HG02938 (cell line): ENCODE measurements at regions not wholly inside any gene's neighbourhood (a gene's known extent, or its start where the extent isn't known, plus 50 kb on each side); places are given as distances from the start of the nearest gene placed in this dataset.
"Not testable (repeated sequence)": the region's sequence is repeated elsewhere in the genome, so short reads cannot be mapped to it uniquely, and the experiment has no call there.

Source experiments
- ATAC-seq: cut with Tn5 transposase; IDR thresholded peaks from one replicate; pipeline ENCODE4 v1.9.1; 2021; ENCODE audit warnings: mild to moderate bottlenecking, moderate library complexity; ENCODE audit not compliant: unreplicated experiment

GRCh38 chr2:39932198-39932597, 153.1 kb upstream of the THUMPD2 start:
- no peak for ATAC-seq

- no peak for ATAC-seq
Measured at GRCh38 chr2:39930175-39930917, 151.3 kb upstream of the THUMPD2 start.

- ATAC-seq: no peak
Measured at GRCh38 chr2:39929531-39929930, 150.5 kb upstream of the THUMPD2 start.

GRCh38 chr2:39925312-39925711, 146.3 kb upstream of the THUMPD2 start:
- no peak for ATAC-seq

- no peak for ATAC-seq
Measured at GRCh38 chr2:39923455-39923854, 144.4 kb upstream of the THUMPD2 start.

- ATAC-seq: no peak
Measured at GRCh38 chr2:39922679-39923405, 143.8 kb upstream of the THUMPD2 start.

GRCh38 chr2:39920307-39920801, 141.3 kb upstream of the THUMPD2 start:
- no peak for ATAC-seq

GRCh38 chr2:39919511-39920306, 140.7 kb upstream of the THUMPD2 start:
- ATAC-seq: no peak

GRCh38 chr2:39918886-39919285, 139.8 kb upstream of the THUMPD2 start:
- no peak for ATAC-seq

GRCh38 chr2:39917371-39917770, 138.3 kb upstream of the THUMPD2 start:
- ATAC-seq: not testable (repeated sequence)

GRCh38 chr2:39914949-39915348, 135.9 kb upstream of the THUMPD2 start:
- ATAC-seq: no peak

- ATAC-seq: peak; percentile 74
Measured at GRCh38 chr2:39913648-39914461, 134.8 kb upstream of the THUMPD2 start.

- no peak for ATAC-seq
Measured at GRCh38 chr2:39902103-39902502, 123.0 kb upstream of the THUMPD2 start.

- ATAC-seq: no peak
Measured at GRCh38 chr2:39898934-39899333, 119.9 kb upstream of the THUMPD2 start.

- ATAC-seq: no peak
Measured at GRCh38 chr2:39897273-39897672, 118.2 kb upstream of the THUMPD2 start.

- ATAC-seq: no peak
Measured at GRCh38 chr2:39894082-39894481, 115.0 kb upstream of the THUMPD2 start.

GRCh38 chr2:39893616-39894015, 114.6 kb upstream of the THUMPD2 start:
- no peak for ATAC-seq

- ATAC-seq: no peak
Measured at GRCh38 chr2:39881948-39882347, 102.9 kb upstream of the THUMPD2 start.

- ATAC-seq: no peak
Measured at GRCh38 chr2:39881494-39881893, 102.4 kb upstream of the THUMPD2 start.

GRCh38 chr2:39879001-39879400, 99.9 kb upstream of the THUMPD2 start:
- not testable (repeated sequence) for ATAC-seq

GRCh38 chr2:39875914-39876267, 96.8 kb upstream of the THUMPD2 start:
- ATAC-seq: no peak
